Ovary (tissue), 3 donors: ENCODE measurements at regions not wholly inside any gene's neighbourhood (a gene's known extent, or its start where the extent isn't known, plus 50 kb on each side); places are given as distances from the start of the nearest gene placed in this dataset.

Experiments
- EP300 ChIP-seq: sonication (generic); formaldehyde crosslinking; IDR thresholded peaks from one replicate; pipeline ENCODE4 v1.6.1; 2017; ENCODE audit warnings: antibody characterized with exemption
- POLR2A ChIP-seq: fragments of 450-650 bp; IDR thresholded peaks from one replicate; pipeline ENCODE4 v1.6.1; 2017; ENCODE audit warnings: antibody characterized with exemption, mild to moderate bottlenecking, moderate library complexity
- TF ChIP-seq, protein P1 (sequence below), 3 donors: fragments of 450-650 bp in 2 of 3; fragments of 200-600 bp in 1 of 3; IDR thresholded peaks; one replicate each; pipeline versions ENCODE4 v1.5.1 to v1.8.0; 2016 to 2022; ENCODE audit warnings: antibody characterized with exemption in 3 of 3, mild to moderate bottlenecking in 1 of 3
- donor health status: DM: no; HTN: no; CAD: no.

DNA sequence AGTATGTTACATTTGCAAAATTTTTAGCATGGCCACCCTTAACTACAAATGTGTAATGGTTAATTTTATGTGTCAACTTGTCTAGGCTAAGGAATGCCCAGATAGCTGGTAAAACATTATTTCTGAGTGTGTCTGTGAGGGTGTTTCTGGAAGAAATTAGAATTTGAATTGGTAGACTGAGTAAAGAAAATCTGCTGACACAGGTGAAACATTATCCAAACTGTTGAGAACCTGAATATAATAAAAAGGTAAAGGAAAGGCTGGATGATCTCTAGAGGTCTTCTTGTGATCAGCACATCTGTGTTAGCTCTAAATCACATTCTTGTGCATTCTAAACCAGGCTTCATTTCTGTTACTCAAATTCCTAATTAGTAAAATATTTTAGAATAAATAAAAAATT is 100.8 kb downstream of the UCHL5 start:
- TF ChIP-seq POLR2A, result no peak
- TF ChIP-seq, protein P1, sequence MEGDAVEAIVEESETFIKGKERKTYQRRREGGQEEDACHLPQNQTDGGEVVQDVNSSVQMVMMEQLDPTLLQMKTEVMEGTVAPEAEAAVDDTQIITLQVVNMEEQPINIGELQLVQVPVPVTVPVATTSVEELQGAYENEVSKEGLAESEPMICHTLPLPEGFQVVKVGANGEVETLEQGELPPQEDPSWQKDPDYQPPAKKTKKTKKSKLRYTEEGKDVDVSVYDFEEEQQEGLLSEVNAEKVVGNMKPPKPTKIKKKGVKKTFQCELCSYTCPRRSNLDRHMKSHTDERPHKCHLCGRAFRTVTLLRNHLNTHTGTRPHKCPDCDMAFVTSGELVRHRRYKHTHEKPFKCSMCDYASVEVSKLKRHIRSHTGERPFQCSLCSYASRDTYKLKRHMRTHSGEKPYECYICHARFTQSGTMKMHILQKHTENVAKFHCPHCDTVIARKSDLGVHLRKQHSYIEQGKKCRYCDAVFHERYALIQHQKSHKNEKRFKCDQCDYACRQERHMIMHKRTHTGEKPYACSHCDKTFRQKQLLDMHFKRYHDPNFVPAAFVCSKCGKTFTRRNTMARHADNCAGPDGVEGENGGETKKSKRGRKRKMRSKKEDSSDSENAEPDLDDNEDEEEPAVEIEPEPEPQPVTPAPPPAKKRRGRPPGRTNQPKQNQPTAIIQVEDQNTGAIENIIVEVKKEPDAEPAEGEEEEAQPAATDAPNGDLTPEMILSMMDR (IDR thresholded peaks at IDR 0.05), result no peak
- TF ChIP-seq EP300, result no peak
